ENCODE measurements at regions not wholly inside any gene's neighbourhood (a gene's known extent, or its start where the extent isn't known, plus 50 kb on each side); places are given as distances from the start of the nearest gene placed in this dataset.

DNA sequence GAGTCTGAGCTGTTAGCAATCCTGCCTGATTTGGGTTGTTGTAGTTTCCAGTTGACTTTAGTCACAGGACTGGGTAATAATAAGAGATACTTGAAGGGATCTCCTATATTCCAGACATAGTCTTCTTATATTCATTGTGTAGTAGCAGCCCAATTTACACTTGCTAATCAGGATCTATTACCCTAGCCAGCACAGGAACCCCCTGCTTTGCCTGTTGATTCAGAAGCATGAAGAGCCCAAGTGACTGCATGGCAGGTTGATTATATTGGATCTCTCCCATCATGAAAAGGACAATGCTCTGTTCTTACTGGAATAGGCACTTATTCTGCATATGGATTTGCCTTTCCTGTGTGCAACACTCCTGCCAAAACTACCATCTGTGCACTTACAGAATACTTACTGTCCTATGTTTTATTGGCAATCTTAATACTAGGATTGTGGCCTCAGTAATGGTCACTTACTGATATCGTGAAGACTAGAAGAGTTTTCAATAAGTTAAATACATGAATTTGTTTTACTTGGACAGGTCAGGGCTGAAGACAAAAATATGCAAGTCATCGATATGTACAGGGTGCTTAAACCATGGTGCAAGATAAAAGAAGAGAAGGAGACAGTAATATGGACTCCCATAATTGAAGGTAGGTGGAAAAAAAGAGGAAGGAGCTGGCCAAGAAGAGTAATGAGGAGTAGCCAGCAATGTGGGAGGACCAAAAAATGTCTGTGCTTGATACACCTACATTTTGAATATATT, 304.1 kb downstream of the MCTP2 start:
- DNase-seq, result no peak

DNA sequence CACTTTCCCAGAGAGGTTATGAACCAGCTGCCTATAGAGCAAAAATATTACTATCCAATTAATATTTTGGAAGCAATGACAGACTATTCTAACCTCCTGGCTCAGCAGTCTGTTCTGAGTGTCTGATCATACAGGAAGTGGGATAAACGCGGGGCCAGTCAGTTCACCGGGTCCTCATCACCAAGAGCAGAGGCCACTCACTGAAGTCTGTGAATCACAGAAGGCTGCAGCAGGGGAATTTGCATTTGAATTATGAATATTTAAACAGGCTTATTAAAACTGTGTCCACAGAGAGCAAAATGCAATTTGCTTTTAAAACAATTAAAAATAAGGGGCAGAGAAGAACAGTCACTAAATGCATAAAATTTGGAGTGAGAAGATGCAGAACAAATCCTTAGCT, 305.2 kb downstream of the MCTP2 start:
- no peak for ATAC-seq
- DNase-seq, result no peak

More for the DNA sequence above, 304.1 kb downstream of the MCTP2 start:
- ATAC-seq, result no peak

DNA sequence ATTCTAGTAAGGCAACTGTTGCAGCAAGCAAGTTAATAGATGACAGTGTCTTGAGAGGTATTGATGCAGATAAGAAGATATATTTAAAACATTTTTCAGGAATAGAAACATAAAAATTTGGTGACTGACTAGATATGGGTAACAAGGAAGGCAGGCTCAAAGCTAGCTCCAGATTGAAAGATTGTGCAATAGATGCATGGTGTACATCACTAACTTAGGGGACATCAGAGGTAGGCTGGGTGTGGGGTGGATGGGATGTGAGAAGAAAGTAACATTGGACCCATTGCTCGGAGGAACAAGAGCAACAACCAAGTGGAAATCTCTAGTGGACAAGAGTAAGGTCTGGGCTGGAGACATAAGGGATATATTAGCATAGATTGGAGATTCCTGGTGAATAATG, 306.9 kb downstream of the MCTP2 start:
- ATAC-seq, result no peak

DNA sequence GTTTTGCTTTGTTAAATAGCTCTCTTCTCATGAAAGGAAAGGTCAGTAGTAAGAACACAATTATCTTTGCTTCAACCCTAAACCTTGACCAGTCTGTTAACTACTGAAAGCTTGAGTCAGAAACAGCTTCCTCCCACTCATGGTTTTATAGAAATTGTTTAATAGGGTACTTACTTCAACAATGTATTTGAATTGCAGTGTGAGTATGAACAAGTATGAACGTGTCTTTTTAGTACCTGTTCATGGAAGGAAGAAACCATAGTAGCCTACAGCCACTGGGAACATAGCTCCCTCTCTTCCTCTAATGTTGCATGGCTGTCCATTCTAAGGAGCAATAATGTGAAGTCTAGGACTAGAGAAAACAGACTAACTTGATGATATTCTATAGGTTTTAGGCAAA, 311.0 kb downstream of the MCTP2 start:
- DNase-seq (no peak), ATAC-seq (no peak)

More for the DNA sequence above, 306.9 kb downstream of the MCTP2 start:
- no peak for DNase-seq

DNA sequence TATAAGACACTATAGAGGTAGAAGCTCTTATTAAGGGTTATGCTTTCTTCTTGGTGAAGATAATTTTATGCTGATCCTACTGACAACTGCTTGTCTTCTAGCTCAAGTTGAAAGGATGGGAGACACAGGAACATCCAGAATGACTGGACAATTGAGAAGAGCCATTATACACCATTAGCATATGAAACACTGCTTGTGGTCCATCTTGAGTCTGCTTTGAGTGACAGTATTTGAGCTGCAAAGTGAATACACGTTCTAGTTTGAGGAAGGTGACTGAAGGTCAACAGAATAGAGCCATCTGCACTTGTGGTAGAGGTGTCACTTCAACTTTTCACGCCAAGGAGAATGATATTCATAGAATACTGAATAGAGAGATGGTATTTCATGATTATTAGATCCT, 315.4 kb downstream of the MCTP2 start:
- no peak for DNase-seq
- ATAC-seq, result no peak

DNA sequence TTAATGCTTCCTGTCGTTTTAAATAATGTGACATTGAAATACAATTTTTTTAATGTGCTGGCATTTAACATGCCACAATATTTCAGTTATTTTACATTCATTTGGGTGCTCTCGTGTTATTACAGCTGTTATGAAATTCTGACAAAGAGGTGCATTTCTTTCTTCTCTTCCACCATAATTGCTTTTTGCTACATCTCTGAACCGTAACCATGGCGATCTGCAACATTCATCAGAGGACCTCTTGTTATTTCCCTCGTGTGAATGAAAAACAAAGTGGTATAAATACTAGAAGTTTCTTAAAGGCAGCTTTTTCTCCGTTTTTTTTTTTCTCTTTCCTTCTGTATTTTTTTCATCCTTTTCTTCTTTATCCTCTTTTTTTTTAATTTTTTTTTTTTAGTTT, 316.4 kb downstream of the MCTP2 start:
- ATAC-seq (no peak), DNase-seq (no peak)

DNA sequence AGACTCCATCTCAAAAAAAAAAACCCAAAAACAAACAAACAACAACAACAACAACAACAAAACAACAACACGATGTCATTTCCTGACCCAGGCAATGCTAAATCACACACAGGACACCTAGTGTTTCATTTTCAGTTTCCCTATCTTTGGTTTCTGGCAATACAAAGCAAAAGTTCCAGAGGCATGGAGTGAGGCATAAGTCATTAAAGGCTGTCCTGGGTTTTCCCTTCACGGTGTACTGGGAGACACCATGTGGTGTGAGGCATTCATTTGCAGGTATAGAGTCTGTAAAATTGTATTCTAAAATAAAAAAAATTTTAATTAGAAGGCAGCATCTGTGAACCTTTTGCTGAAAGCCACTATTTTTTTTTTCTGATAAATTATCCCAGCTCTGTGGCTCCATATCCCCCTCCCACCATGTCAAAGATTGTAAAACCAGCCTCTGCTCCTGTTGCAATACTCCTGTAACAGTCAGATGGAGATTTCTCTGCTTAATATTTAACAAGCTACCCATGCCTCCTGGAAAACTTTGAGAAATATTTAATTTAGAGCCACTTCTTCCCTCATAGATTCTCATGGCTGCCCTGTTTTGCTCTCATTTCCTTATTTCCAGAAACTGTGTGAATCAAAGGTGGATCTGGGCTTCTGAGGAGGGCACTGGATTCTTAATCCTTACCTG, 324.6 kb downstream of the MCTP2 start:
- ATAC-seq (no peak), DNase-seq (no peak)

DNA sequence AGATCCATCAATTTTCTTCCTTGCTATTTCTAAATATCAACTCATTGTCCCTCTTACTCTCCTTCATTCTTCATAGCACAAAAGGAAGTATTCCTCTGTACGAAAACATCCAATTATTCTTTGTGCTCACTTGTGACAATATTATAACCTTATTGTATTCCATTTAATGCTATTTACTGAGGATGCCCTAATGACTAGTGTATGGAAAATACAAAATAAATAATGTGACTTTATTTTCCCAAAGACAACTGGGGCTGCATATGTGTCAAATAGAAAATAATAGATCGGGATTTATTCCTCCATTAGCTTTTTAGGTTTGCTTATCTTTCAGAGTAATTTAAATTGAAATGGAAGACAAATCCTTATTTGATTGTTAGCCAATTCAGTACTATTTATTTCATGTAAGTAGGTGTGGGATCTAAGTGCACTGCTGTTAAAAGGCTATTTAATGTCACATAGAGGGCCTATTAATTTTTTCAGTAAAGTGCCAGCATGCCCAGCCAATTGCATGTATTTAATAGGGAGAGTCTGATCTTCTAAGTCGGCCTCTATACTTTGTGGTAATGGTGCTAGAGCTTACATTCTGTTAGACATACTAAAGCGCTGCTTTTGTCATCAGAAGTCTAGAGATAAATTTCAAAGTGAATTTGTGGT, 329.8 kb downstream of the MCTP2 start:
- ATAC-seq (no peak), DNase-seq (no peak)

DNA sequence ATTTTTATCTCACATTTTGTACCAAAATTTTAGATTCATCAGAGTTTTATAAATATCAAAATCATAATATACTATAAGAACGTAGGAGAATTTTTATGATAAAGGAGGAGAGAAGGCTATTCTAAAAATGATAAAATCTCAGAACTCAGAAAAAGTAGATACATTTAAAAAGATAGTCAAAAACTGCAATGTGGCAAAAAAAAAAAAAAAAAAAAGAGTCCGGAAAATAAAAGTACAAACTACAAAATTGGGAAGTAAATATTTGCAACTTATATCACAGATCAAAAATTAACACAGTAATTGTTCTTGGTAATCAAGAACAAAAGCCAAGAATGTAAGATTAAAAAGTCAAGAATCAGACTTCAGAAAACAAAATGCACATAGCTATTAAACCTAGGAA, 332.1 kb downstream of the MCTP2 start:
- ATAC-seq (no peak), DNase-seq (no peak)

DNA sequence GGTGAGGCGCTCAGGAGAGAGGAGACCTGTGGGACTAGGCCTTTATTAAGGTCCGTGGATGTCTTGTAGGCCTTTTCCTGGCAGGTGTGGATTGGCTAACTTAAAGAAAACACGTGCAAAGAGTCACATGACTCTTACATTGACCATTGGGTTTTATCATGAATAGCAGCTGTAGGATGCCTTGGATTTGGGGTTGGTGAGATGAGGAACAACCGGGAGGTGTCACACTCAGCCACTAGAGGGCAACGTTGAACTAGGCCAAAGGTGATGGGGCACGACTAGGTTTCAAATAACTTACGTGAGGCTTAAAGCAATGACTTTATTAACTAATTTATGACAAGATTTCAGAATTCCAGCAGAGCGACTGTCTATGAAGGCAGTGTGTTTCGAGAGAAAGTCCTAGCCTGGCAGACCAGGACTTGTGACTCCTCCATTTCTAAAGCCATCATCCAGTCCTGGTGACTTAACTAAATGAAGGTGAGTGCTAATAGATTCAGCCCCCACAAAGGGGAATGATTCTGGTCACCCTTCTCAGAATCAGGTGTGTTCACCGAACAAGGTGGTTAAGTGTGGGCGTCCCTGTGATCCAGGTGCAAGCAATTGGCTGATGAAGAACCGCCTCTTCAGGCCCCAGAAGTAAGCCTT, 345.6 kb downstream of the MCTP2 start:
- ATAC-seq (no peak), DNase-seq (peak; percentile 48)

DNA sequence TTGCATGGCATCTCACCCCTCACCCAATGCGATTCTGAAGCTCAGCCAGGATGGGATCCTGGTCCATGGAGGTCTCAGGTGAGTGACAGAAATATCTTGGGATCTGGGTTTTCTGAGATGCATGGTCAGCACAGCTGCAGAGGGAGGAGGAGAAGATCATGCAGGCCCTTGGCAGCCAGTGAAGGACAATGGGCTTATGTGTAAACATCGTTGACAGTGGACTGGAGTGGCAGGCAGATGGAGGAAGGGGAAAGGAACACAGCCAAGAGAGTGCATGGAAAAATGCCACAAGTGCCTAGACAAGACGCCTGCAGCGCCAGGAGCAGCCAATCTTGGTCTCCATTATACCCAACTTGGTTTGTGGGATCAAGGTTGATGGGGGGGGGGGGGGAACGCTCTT, 347.9 kb downstream of the MCTP2 start:
- ATAC-seq (no peak), DNase-seq (no peak)

DNA sequence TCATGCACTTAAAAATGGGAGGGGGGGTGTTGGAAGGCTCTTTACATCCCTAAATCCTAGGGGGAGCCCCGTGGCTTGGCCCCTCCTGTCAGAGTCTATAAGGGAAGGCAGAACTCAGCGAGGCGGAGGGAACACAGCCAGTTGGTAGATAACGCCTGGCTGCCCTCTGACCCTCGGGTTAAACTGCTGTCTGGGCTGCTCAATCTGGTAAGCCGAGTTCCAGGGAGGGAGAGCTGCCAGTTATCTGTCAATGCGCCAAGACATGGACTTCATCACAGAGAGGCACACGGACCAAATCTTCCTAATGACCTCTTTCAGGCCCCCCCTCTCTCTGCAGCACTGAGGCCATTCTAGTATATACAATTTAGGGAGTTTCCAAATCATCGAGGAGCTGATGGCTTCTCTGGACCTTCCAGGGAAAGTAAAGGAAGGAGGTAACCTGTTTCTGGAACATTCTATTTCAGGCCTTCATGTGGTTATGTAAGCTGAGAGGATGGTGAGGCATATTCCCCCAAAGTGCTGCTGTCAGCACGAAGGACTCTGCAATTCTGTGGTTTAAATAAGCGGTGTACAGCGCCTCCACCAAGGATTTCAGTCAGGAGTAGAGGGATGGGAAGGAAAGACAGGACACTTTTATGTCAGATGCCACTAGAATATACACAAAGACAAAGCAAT, 349.0 kb downstream of the MCTP2 start:
- ATAC-seq (no peak), DNase-seq (no peak)

DNA sequence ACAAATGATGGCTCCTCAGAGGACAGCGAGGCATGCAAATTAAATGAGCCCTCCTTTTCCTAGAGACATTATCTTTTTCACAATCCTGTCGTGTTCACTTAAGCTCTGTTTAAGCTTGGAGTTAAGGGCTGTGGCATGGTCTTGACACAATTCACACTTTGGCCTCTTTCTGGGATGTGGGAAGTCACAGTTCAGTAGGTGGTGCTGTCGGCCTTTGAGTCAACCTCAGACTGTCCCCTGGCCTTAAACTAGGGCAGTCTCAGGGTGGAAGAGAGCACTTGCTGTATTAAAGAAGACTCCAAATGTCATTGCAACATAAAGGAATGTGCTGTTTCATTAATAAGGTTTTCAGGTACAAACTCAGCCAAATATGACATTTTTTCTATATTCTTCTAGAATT, 351.0 kb downstream of the MCTP2 start:
- ATAC-seq, result peak; percentile 58
- peak; percentile 36 for DNase-seq

DNA sequence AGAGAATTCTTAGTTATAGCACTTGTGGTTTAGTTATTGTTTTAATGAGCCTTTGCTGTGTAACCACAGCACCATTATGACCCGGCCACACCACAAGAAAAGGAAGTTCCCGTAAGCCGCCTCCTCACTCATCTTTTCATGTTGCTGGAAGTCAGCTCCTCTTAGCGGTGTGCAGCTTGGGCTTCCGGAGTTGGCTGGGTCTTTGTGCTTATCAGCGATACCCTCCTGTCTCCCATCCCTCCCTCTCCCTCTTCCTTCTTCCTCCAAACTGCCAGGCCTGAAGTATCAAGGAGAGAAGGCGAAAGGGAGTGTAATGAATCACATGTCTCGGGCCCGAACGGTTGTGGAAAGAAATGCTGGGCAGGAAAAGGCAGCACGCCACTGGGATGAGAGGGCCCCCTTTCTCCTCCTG, 353.5 kb downstream of the MCTP2 start:
- ATAC-seq, result peak; percentile 90
- peak; percentile 59 for DNase-seq

DNA sequence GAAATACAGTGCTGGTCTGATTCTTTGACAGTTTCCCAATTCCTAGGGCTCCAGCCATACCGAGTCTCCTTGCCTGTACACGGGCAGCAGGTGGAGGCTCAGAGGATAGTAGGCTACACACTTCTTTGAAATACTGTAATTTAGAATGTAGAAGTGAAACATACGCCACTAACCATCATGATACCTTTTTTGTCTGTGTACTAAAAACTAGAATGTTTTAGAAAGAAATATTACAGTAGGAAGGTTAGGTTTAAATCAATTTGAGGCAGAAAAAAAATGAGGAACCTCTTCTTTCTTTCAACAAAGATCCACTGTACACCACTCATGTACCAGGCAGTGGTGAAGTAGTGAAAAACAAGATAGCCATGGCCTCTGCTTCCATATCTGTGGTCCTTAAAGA, 354.7 kb downstream of the MCTP2 start:
- ATAC-seq, result no peak

DNA sequence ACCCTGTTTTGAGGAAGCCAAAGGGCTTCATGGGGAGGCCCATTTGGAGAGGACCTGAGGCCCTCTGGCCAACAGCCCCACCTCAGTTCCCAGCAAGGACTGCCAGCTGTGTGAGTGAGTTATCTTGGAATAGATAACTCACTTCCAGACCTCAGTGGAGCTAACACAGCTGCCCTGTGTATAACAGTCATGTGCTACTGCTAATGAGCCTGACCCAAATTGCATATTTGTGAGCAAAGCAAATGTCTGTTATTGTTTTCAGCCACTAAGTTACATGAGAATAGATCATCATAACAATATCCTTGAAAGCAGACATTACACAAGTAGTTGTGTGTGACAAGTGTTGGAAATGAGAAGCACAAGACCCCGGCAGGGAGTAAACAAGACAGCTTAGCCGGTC, 355.8 kb downstream of the MCTP2 start:
- ATAC-seq (no peak), DNase-seq (no peak)

More for the DNA sequence above, 354.7 kb downstream of the MCTP2 start:
- no peak for DNase-seq

DNA sequence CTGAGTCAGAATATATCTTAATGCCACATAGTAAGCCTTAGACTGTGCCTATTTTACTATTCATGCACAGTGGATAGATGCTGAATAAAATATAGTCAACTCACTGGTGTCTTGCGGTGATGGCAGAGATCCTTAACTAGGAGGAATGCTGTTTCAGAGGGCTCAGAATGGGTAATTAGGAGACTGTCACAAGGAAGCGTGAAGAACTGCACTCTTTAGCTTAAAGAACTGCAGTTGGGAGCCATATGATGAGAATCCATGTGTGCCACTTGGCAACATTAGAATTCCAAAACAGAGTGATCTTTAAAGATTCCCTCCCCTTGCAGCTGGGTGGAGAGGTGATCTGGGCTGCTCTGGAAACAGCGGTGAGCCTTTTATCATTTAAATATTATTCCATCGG, 357.6 kb downstream of the MCTP2 start:
- no peak for DNase-seq
- ATAC-seq, result no peak

DNA sequence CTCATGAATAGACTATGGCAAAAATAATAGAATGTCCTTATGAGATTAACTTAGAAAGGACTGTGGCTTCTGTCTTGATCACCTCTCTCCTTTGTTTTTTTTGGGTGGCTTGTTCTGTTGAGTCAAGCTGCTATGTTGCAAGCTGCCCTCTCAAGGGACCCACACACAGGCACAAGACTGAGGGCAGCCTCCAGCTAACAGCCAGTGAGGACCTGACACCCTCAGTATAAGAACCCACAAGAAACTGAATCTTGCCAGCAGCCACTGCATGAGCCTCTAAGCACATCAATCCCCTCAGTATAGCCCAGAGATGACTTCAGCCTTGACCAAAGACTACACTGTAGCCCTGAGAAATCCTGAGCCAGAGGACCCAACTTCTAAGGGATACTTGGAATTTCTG, 361.1 kb downstream of the MCTP2 start:
- ATAC-seq, result no peak
- no peak for DNase-seq

DNA sequence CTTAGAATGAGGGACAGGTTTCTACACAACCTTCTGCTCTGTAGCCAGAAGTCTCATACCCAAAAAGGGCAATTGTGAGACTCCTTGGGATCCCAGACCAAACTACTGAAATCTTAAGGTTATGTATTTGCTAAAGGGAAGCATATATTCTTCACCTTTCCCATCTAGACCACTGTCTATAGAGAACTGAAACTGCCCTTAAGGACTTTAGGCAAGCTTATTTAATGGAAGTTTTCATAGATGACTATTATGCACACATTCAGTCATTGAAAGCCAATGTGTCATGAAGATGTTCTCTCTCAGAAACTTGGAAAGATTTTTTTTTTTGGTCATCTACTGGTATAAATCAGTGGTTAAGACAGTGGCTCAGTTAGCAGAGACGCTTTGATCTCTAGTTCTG, 365.3 kb downstream of the MCTP2 start:
- ATAC-seq, result no peak

DNA sequence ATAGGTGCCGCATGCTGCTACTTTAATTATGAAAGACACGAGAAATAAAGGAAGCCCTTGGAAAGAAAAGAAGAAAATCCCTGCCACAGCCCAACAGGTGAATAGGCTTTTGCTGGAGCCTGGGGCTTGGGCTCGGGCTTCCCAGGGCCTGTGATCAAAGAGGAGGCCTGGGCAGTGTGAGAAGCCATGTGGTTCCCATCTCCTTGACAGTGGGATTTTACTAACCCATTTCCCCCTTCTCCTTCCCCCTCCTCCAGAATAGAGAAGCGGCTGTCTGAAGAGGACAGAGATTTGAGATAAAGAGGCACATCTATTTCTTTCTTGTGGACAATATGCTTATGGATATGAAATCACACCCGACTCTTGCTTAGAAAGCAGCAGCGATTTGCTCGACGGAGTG, 369.1 kb downstream of the MCTP2 start:
- DNase-seq, result no peak
- ATAC-seq, result no peak

More for the DNA sequence above, 365.3 kb downstream of the MCTP2 start:
- no peak for DNase-seq

DNA sequence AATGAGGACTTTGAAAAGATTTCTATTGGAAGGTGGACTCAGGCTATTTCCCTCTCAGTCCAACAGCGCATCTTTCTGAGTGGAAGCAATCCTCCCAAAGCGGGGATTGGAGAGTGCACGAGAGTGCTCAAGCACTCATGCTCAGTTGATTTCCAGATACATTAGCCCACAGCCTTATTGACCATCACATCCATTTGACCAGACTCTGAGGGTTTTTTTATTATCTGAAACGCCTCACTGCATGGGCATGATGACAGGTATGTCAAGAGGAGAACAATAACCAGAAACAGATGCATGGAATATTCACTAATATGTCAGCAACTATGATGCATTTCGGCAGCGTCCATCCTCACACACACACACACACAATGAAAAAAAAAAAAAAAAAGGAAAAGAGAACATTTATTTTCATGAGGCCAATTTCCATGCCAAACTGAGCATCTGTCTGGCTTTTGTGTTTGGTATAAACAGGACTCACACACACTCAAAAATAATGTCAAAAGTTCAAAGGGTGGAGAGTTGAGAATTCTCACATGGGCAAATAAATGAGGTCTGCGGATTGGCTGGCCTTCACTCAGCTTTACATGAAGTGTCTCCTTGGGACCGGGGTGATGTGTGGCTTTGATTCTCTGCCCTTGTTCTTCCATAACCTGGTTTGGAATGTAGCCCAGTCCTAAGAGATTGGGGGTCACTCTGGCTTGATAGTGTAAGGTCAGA, 371.6 kb downstream of the MCTP2 start:
- DNase-seq (no peak), ATAC-seq (no peak)

DNA sequence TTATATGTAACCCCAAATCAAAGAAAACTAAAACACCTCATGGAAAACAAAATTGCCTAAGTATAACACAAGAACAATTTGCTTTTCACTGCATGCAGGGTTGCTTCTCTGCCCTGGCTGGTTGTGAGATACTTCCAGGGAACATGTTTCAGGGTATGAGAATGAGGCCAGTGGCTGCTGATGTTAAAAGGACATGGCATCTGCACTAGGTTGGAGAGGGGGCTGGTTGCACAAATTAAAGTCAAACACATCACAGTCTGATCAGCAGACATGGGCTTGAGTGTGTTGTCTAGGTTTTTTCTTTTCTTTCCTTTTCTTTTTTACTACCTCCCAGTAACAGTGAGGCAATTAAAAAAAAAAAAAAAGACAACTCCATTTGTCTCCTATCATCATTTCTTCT, 374.9 kb downstream of the MCTP2 start:
- no peak for DNase-seq

More for the DNA sequence above, 374.9 kb downstream of the MCTP2 start:
- no peak for ATAC-seq
